GM18505 (cell line): ENCODE measurements at regions not wholly inside any gene's neighbourhood (a gene's known extent, or its start where the extent isn't known, plus 50 kb on each side); places are given as distances from the start of the nearest gene placed in this dataset.

Source experiments
- ATAC-seq: cut with Tn5 transposase; IDR thresholded peaks from one replicate; pipeline ENCODE4 v1.9.1; 2021; ENCODE audit not compliant: unreplicated experiment
- POLR2A ChIP-seq: IDR thresholded peaks from 4 replicates; pipeline ENCODE4 v1.6.1; 2011; ENCODE audit warnings: borderline replicate concordance; ENCODE audit not compliant: insufficient read depth, insufficient read length; ENCODE audit errors: extremely low read depth

GRCh38 chr14:89660166-89660565 lies 243.1 kb upstream of the FOXN3 start:
- TF ChIP-seq POLR2A = no peak
- ATAC-seq = no peak

GRCh38 chr14:89658977-89659670 lies 242.1 kb upstream of the FOXN3 start:
- TF ChIP-seq POLR2A = no peak

GRCh38 chr14:89657014-89657413 lies 240.0 kb upstream of the FOXN3 start:
- no peak for ATAC-seq
- TF ChIP-seq POLR2A = no peak

More at GRCh38 chr14:89658977-89659670, 242.1 kb upstream of the FOXN3 start:
- no peak for ATAC-seq

GRCh38 chr14:89654998-89655397 lies 238.0 kb upstream of the FOXN3 start:
- no peak for TF ChIP-seq POLR2A
- no peak for ATAC-seq

GRCh38 chr14:89652352-89652751 lies 235.3 kb upstream of the FOXN3 start:
- no peak for TF ChIP-seq POLR2A
- no peak for ATAC-seq

GRCh38 chr14:89651805-89652204 lies 234.8 kb upstream of the FOXN3 start:
- TF ChIP-seq POLR2A = no peak
- ATAC-seq = no peak

GRCh38 chr14:89650077-89650978 lies 233.3 kb upstream of the FOXN3 start:
- no peak for TF ChIP-seq POLR2A
- no peak for ATAC-seq

GRCh38 chr14:89649451-89650075 lies 232.5 kb upstream of the FOXN3 start:
- no peak for ATAC-seq
- TF ChIP-seq POLR2A = no peak

- TF ChIP-seq POLR2A = no peak
- no peak for ATAC-seq
Observed at GRCh38 chr14:89648924-89649323, 231.9 kb upstream of the FOXN3 start.

- ATAC-seq = no peak
- TF ChIP-seq POLR2A = no peak
Observed at GRCh38 chr14:89648510-89648909, 231.5 kb upstream of the FOXN3 start.

GRCh38 chr14:89646971-89647370 lies 229.9 kb upstream of the FOXN3 start:
- ATAC-seq = no peak
- TF ChIP-seq POLR2A = no peak

- TF ChIP-seq POLR2A = no peak
- ATAC-seq = no peak
Observed at GRCh38 chr14:89644641-89645040, 227.6 kb upstream of the FOXN3 start.

GRCh38 chr14:89641495-89642175 lies 224.6 kb upstream of the FOXN3 start:
- no peak for TF ChIP-seq POLR2A
- ATAC-seq = peak; percentile 98
